ENCODE measurements at regions not wholly inside any gene's neighbourhood (a gene's known extent, or its start where the extent isn't known, plus 50 kb on each side); places are given as distances from the start of the nearest gene placed in this dataset.
"Not testable (repeated sequence)": the region's sequence is repeated elsewhere in the genome, so short reads cannot be mapped to it uniquely, and the experiment has no call there.

DNA sequence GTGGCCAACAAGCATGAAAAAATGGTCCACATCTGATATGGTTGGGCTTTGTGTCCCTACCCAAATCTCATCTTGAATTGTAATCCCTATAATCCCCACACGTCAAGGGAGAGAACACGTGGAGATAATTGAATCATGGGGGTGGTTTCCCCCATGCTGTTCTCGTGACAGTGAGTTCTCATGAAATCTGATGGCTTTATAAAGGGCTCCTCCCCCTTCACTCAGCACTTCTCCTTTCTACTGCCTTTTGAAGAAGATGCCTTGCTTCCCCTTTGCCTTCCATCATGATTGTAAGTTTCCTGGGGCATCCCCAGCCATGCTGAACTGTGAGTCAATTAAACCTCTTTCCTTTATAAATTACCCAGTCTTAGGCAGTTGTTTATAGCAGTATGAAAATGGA, 304.6 kb downstream of the RPAP3 start:
- H3K4me2 ChIP-seq (replicated peaks; ENCODE audit: extremely low read depth, low read length, poor library complexity, severe bottlenecking); H3K36me3 ChIP-seq (replicated peaks in 1 of 2; ENCODE audit: control insufficient read depth in 1 of 2, insufficient read depth in 2 of 2, low read length in 2 of 2); H3K4me1 ChIP-seq (ENCODE audit: control insufficient read depth in 1 of 2, insufficient read depth in 2 of 2, low read length in 2 of 2); H2AFZ ChIP-seq (ENCODE audit: insufficient read depth, low read depth, low read length, poor library complexity, severe bottlenecking); H4K20me1 ChIP-seq (ENCODE audit: insufficient read depth, low read length); H3K4me3 Mint-ChIP-seq; H3K9ac ChIP-seq (ENCODE audit: insufficient read depth, low read length, poor library complexity, severe bottlenecking); H3K27me3 ChIP-seq (ENCODE audit: control insufficient read depth in 2 of 2, insufficient read depth in 2 of 2, low read length in 2 of 2); H3K27me3 Mint-ChIP-seq (ENCODE audit: low read depth in 3 of 3); H3K4me3 ChIP-seq (replicated peaks in 1 of 3; ENCODE audit: low read depth in 2 of 3, low read length in 3 of 3); H3K36me3 Mint-ChIP-seq; H3K9me3 ChIP-seq (replicated peaks in 1 of 2; ENCODE audit: control insufficient read depth in 1 of 2, insufficient read depth in 1 of 2, low read length in 2 of 2); H3K79me2 ChIP-seq (ENCODE audit: insufficient read depth, low read length): not testable (repeated sequence)
- peaks cover 8 to 26% (median 13%) of the 10 kb centered on the region in 7 donors for H3K9me3 Mint-ChIP-seq
- TF ChIP-seq CTCF (IDR thresholded peaks at IDR 0.05) = peak; percentile 42
- intact Hi-C loops (cut with micrococcal nuclease) = loop anchor here (10.0 kb wide), 2 partner anchors 46 to 196 kb away; no protein-coding TSS in a partner anchor
- H3K27ac Mint-ChIP-seq = peak overlapping the region; percentile 51 to 83 (median 68)
- WGBS (ENCODE audit: insufficient coverage) = 0% methylated on average over 1 of the region's 3 CpGs
- DNase-seq = peak; percentile 92 to 98 (median 93)
- H3K4me1 Mint-ChIP-seq = peaks cover 21% of the 10 kb centered on the region
- peak overlapping the region in 1 of 2 donors; percentile 57 for H3K27ac ChIP-seq (ENCODE audit: low read depth in 1 of 2, low read length in 2 of 2)

GRCh38 chr12:47400266-47400665, 305.6 kb downstream of the RPAP3 start:
- Histone ChIP-seq H3K4me2 (replicated peaks; ENCODE audit: extremely low read depth, low read length, poor library complexity, severe bottlenecking) (no peak overlapping the region), H3K4me1 (ENCODE audit: control insufficient read depth in 1 of 2, insufficient read depth in 2 of 2, low read length in 2 of 2) (peaks cover 0 to 4% of the 10 kb centered on the region in 2 donors), H3K9ac (ENCODE audit: insufficient read depth, low read length, poor library complexity, severe bottlenecking) (no peak overlapping the region), H3K4me3 (replicated peaks in 1 of 3; ENCODE audit: low read depth in 2 of 3, low read length in 3 of 3) (no peak overlapping the region), H3K36me3 (replicated peaks in 1 of 2; ENCODE audit: control insufficient read depth in 1 of 2, insufficient read depth in 2 of 2, low read length in 2 of 2) (no peaks in the 10 kb centered on the region), H3K9me3 (replicated peaks in 1 of 2; ENCODE audit: control insufficient read depth in 1 of 2, insufficient read depth in 1 of 2, low read length in 2 of 2) (peaks cover 0 to 8% of the 10 kb centered on the region in 2 donors), H2AFZ (ENCODE audit: insufficient read depth, low read depth, low read length, poor library complexity, severe bottlenecking) (no peak overlapping the region), H3K27ac (ENCODE audit: low read depth in 1 of 2, low read length in 2 of 2) (no peak overlapping the region), H4K20me1 (ENCODE audit: insufficient read depth, low read length) (no peaks in the 10 kb centered on the region), H3K79me2 (ENCODE audit: insufficient read depth, low read length) (no peaks in the 10 kb centered on the region), H3K27me3 (ENCODE audit: control insufficient read depth in 2 of 2, insufficient read depth in 2 of 2, low read length in 2 of 2) (no peaks in the 10 kb centered on the region)
- Mint-ChIP-seq H3K27me3 (ENCODE audit: low read depth in 3 of 3) (peaks cover 0 to 3% (median 0%) of the 10 kb centered on the region in 3 donors), H3K4me1 (peaks cover 24% of the 10 kb centered on the region), H3K27ac (peak overlapping the region in 2 of 7 donors; percentile 42 to 53), H3K9me3 (peaks cover 8 to 26% (median 13%) of the 10 kb centered on the region in 7 donors), H3K36me3 (peaks cover 0 to 3% of the 10 kb centered on the region in 2 donors), H3K4me3 (no peak overlapping the region)
- DNase-seq = no peak
- intact Hi-C loops (cut with micrococcal nuclease) = loop anchor here (10.0 kb wide), 2 partner anchors 45 to 195 kb away; no protein-coding TSS in a partner anchor
- no peak for TF ChIP-seq CTCF (IDR thresholded peaks at IDR 0.05)
- 88% methylated on average over 1 of the region's 1 CpG for WGBS (ENCODE audit: insufficient coverage)

Measured in CD14-positive monocyte (primary cell).